HG03135 (cell line): ENCODE measurements at regions not wholly inside any gene's neighbourhood (a gene's known extent, or its start where the extent isn't known, plus 50 kb on each side); places are given as distances from the start of the nearest gene placed in this dataset.
"Not testable (repeated sequence)": the region's sequence is repeated elsewhere in the genome, so short reads cannot be mapped to it uniquely, and the experiment has no call there.

Source experiments
- ATAC-seq: cut with Tn5 transposase; IDR thresholded peaks from one replicate; pipeline ENCODE4 v1.9.1; 2021; ENCODE audit warnings: mild to moderate bottlenecking, moderate library complexity; ENCODE audit not compliant: unreplicated experiment

- no peak for ATAC-seq
Observed at GRCh38 chr20:4320291-4320690, 71.2 kb upstream of the ADRA1D start.

GRCh38 chr20:4318891-4319290, 69.8 kb upstream of the ADRA1D start:
- ATAC-seq = no peak

- ATAC-seq = not testable (repeated sequence)
Observed at GRCh38 chr20:4310616-4311015, 61.5 kb upstream of the ADRA1D start.

- ATAC-seq = no peak
Observed at GRCh38 chr20:4306206-4306605, 57.1 kb upstream of the ADRA1D start.

GRCh38 chr20:4305091-4305490, 56.0 kb upstream of the ADRA1D start:
- ATAC-seq = no peak

- no peak for ATAC-seq
Observed at GRCh38 chr20:4304601-4305000, 55.5 kb upstream of the ADRA1D start.

GRCh38 chr20:4303136-4303535, 54.0 kb upstream of the ADRA1D start:
- ATAC-seq = no peak

GRCh38 chr20:4300921-4301320, 51.8 kb upstream of the ADRA1D start:
- no peak for ATAC-seq

GRCh38 chr20:4300401-4300800, 51.3 kb upstream of the ADRA1D start:
- ATAC-seq = no peak

- ATAC-seq = no peak
Observed at GRCh38 chr20:4299773-4300172, 50.7 kb upstream of the ADRA1D start.

- no peak for ATAC-seq
Observed at GRCh38 chr20:4299216-4299615, 50.1 kb upstream of the ADRA1D start.
